ENCODE measurements at regions not wholly inside any gene's neighbourhood (a gene's known extent, or its start where the extent isn't known, plus 50 kb on each side); places are given as distances from the start of the nearest gene placed in this dataset.

DNA sequence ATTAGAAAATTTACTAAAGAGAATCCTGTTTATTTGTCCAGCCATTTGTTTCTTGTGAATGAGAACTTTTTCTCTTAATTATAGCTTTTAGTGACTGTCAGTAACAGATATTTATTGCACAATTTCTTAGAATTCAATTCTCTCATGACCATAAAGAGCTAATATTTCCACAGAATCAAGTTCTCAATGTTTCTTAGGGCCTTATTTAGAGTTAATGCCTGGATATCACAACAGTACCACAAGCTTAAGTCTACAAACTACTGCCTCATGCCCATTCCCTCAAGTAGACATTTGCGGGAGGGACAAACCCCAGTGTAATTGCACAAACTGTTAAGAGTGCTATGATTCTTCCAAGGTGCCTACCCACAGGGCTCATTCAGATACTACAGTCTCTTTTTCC lies 199.7 kb upstream of the POU2AF2 start:
- H3K9ac ChIP-seq (ENCODE audit: low read depth, low read length, poor library complexity) = no peak overlapping the region
- no peak overlapping the region for H3K4me3 ChIP-seq (ENCODE audit: low read length in 2 of 2)
- H3K4me2 ChIP-seq (ENCODE audit: insufficient read depth, low read length, poor library complexity, severe bottlenecking) = no peak overlapping the region
- H4K8ac ChIP-seq (ENCODE audit: low read depth, low read length) = no peak overlapping the region
- H4K91ac ChIP-seq (ENCODE audit: low read depth, low read length, poor library complexity) = no peak overlapping the region
- H3K27me3 ChIP-seq (ENCODE audit: control insufficient read depth in 3 of 3, insufficient read depth in 3 of 3, low read depth in 1 of 3, low read length in 3 of 3) = no peaks in the 10 kb centered on the region
- no CpG with 5 or more reads among the region's 1 CpG for WGBS, 2 donors (ENCODE audit: extremely low coverage in 2 of 2, insufficient read length in 2 of 2, insufficient replicate concordance in 1 of 2)
- H3K4me1 ChIP-seq (ENCODE audit: control insufficient read depth in 2 of 2, insufficient read depth in 1 of 2, low read depth in 1 of 2, low read length in 2 of 2) = peaks cover 0 to 2% of the 10 kb centered on the region in 2 donors
- H3K23ac ChIP-seq (ENCODE audit: low read depth, low read length, poor library complexity) = no peak overlapping the region
- no peak overlapping the region for H3K18ac ChIP-seq (ENCODE audit: low read length)
- H2BK15ac ChIP-seq (ENCODE audit: low read length) = no peak overlapping the region
- H3K27ac ChIP-seq (replicated peaks; ENCODE audit: low read length) = no peak overlapping the region
- no peak overlapping the region for H2AFZ ChIP-seq (ENCODE audit: low read length)
- no peaks in the 10 kb centered on the region for H3K79me1 ChIP-seq (ENCODE audit: low read depth, low read length)
- H2AK5ac ChIP-seq (ENCODE audit: low read depth, low read length) = no peak overlapping the region
- H3K14ac ChIP-seq (ENCODE audit: low read length) = no peak overlapping the region
- H2BK12ac ChIP-seq (ENCODE audit: low read length) = no peak overlapping the region
- no peak overlapping the region for H2BK5ac ChIP-seq (ENCODE audit: low read length)
- no peak for DNase-seq (ENCODE audit: low spot score)
- no peaks in the 10 kb centered on the region for H3K9me3 ChIP-seq (replicated peaks in 1 of 2; ENCODE audit: control insufficient read depth in 2 of 2, insufficient read depth in 1 of 2, low read depth in 1 of 2, low read length in 2 of 2)
- no peak overlapping the region for H3K4ac ChIP-seq (ENCODE audit: low read length)
- no peak overlapping the region for H2BK120ac ChIP-seq (ENCODE audit: low read depth, low read length)
- no peaks in the 10 kb centered on the region for H3K36me3 ChIP-seq (replicated peaks in 1 of 2; ENCODE audit: control insufficient read depth in 2 of 2, insufficient read depth in 2 of 2, low read length in 2 of 2)

DNA sequence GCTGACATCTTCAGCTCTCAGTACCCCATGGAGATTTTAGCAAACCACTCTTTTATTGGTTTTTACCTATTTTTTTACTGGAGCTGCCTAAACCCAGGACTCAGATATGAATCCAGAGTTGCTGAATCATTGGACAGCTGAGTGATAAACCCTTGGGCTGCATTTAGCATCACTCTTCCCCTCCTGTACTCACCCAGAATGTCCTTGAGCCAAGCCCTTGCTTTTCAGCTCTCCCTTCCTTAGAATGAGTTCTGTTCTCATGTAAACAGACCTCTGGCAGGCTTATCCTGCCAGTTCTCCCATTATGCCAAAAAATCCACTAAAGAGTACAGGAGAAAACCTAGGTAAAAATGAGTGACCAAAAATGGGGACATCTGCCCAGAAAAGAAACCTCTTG lies 200.1 kb upstream of the POU2AF2 start:
- Histone ChIP-seq H4K91ac (ENCODE audit: low read depth, low read length, poor library complexity) (no peak overlapping the region), H3K23ac (ENCODE audit: low read depth, low read length, poor library complexity) (no peak overlapping the region), H3K27ac (replicated peaks; ENCODE audit: low read length) (no peak overlapping the region), H3K4me2 (ENCODE audit: insufficient read depth, low read length, poor library complexity, severe bottlenecking) (no peak overlapping the region), H3K4me3 (ENCODE audit: low read length in 2 of 2) (no peak overlapping the region), H2BK120ac (ENCODE audit: low read depth, low read length) (no peak overlapping the region), H4K8ac (ENCODE audit: low read depth, low read length) (no peak overlapping the region), H3K27me3 (ENCODE audit: control insufficient read depth in 3 of 3, insufficient read depth in 3 of 3, low read depth in 1 of 3, low read length in 3 of 3) (no peaks in the 10 kb centered on the region), H2BK15ac (ENCODE audit: low read length) (no peak overlapping the region), H3K4me1 (ENCODE audit: control insufficient read depth in 2 of 2, insufficient read depth in 1 of 2, low read depth in 1 of 2, low read length in 2 of 2) (peaks cover 0 to 2% of the 10 kb centered on the region in 2 donors), H3K9me3 (replicated peaks in 1 of 2; ENCODE audit: control insufficient read depth in 2 of 2, insufficient read depth in 1 of 2, low read depth in 1 of 2, low read length in 2 of 2) (no peaks in the 10 kb centered on the region), H3K4ac (ENCODE audit: low read length) (no peak overlapping the region), H3K9ac (ENCODE audit: low read depth, low read length, poor library complexity) (no peak overlapping the region), H2BK12ac (ENCODE audit: low read length) (no peak overlapping the region), H2BK5ac (ENCODE audit: low read length) (no peak overlapping the region), H3K79me1 (ENCODE audit: low read depth, low read length) (no peaks in the 10 kb centered on the region), H3K18ac (ENCODE audit: low read length) (no peak overlapping the region), H2AFZ (ENCODE audit: low read length) (no peak overlapping the region), H3K14ac (ENCODE audit: low read length) (no peak overlapping the region), H3K36me3 (replicated peaks in 1 of 2; ENCODE audit: control insufficient read depth in 2 of 2, insufficient read depth in 2 of 2, low read length in 2 of 2) (no peaks in the 10 kb centered on the region), H2AK5ac (ENCODE audit: low read depth, low read length) (no peak overlapping the region)
- no peak for DNase-seq (ENCODE audit: low spot score)

DNA sequence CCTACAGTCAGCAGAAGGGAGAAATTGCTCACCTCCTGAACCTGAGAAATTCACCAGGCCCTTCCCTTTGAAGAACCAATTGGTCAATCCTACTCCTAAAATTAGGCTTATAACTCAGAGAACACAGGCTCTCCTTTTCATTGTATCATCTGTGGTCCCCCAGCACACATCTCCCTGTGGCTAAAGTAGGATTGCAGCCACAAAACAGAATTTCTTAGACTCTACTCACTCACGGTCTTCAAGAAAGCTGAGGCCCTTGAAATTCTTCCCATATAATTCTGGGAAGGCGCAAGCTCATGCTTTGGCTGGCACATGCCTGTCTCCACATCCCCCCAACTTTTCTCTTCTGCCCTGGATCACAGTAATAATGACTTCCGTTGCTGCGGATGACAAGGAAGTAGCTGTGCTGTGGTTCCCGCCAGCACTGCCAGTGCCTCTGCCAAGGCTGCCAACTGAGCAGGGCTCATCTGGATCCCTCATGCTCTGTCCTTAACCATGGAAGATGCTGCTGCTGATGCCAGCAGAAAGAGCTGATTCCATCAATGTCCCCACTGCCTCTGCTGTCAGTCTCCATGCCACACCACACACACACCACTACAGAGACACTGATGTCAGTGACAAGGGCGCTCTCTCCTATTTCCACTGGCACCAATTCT lies 200.6 kb upstream of the POU2AF2 start:
- Histone ChIP-seq H3K79me1 (ENCODE audit: low read depth, low read length) (no peaks in the 10 kb centered on the region), H2AK5ac (ENCODE audit: low read depth, low read length) (no peak overlapping the region), H2AFZ (ENCODE audit: low read length) (no peak overlapping the region), H2BK12ac (ENCODE audit: low read length) (no peak overlapping the region), H3K4me1 (ENCODE audit: control insufficient read depth in 2 of 2, insufficient read depth in 1 of 2, low read depth in 1 of 2, low read length in 2 of 2) (peaks cover 0 to 2% of the 10 kb centered on the region in 2 donors), H3K23ac (ENCODE audit: low read depth, low read length, poor library complexity) (no peak overlapping the region), H2BK15ac (ENCODE audit: low read length) (no peak overlapping the region), H3K36me3 (replicated peaks in 1 of 2; ENCODE audit: control insufficient read depth in 2 of 2, insufficient read depth in 2 of 2, low read length in 2 of 2) (no peaks in the 10 kb centered on the region), H3K4me3 (ENCODE audit: low read length in 2 of 2) (peak overlapping the region in 1 of 2 donors; percentile 32), H3K4ac (ENCODE audit: low read length) (no peak overlapping the region), H3K18ac (ENCODE audit: low read length) (no peak overlapping the region), H2BK5ac (ENCODE audit: low read length) (no peak overlapping the region), H3K27me3 (ENCODE audit: control insufficient read depth in 3 of 3, insufficient read depth in 3 of 3, low read depth in 1 of 3, low read length in 3 of 3) (no peaks in the 10 kb centered on the region), H3K9ac (ENCODE audit: low read depth, low read length, poor library complexity) (peak overlapping the region; percentile 70), H4K8ac (ENCODE audit: low read depth, low read length) (no peak overlapping the region), H3K4me2 (ENCODE audit: insufficient read depth, low read length, poor library complexity, severe bottlenecking) (no peak overlapping the region), H3K14ac (ENCODE audit: low read length) (no peak overlapping the region), H4K91ac (ENCODE audit: low read depth, low read length, poor library complexity) (no peak overlapping the region), H3K9me3 (replicated peaks in 1 of 2; ENCODE audit: control insufficient read depth in 2 of 2, insufficient read depth in 1 of 2, low read depth in 1 of 2, low read length in 2 of 2) (no peaks in the 10 kb centered on the region), H3K27ac (replicated peaks; ENCODE audit: low read length) (no peak overlapping the region), H2BK120ac (ENCODE audit: low read depth, low read length) (no peak overlapping the region)
- no CpG with 5 or more reads among the region's 6 CpGs for WGBS, 2 donors (ENCODE audit: extremely low coverage in 2 of 2, insufficient read length in 2 of 2, insufficient replicate concordance in 1 of 2)
- no peak for DNase-seq (ENCODE audit: low spot score)

DNA sequence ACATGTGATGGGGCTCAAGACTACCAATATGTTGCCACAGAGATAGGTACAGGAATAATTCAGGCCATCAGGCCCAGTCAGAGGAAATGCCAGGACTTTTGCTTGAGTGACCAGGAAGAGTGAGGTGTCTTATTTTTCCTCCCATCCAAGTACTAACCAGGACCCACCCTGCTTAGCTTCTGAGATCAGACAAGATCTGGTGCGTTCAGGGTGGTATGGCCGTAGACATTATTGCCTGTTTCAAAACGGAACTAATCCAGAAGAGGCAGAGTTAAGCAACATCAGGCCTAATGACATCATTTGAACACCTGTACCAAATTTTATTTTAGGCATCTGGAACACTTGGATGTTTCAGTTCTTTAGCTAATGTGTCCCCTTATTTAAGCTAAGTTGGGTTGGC lies 205.5 kb upstream of the POU2AF2 start:
- Histone ChIP-seq H3K27me3 (ENCODE audit: control insufficient read depth in 3 of 3, insufficient read depth in 3 of 3, low read depth in 1 of 3, low read length in 3 of 3) (no peaks in the 10 kb centered on the region), H2BK12ac (ENCODE audit: low read length) (no peak overlapping the region), H2BK120ac (ENCODE audit: low read depth, low read length) (no peak overlapping the region), H2AFZ (ENCODE audit: low read length) (no peak overlapping the region), H3K27ac (replicated peaks; ENCODE audit: low read length) (no peak overlapping the region), H3K79me1 (ENCODE audit: low read depth, low read length) (no peaks in the 10 kb centered on the region), H3K9me3 (replicated peaks in 1 of 2; ENCODE audit: control insufficient read depth in 2 of 2, insufficient read depth in 1 of 2, low read depth in 1 of 2, low read length in 2 of 2) (no peaks in the 10 kb centered on the region), H3K18ac (ENCODE audit: low read length) (no peak overlapping the region), H3K4me3 (ENCODE audit: low read length in 2 of 2) (no peak overlapping the region), H4K8ac (ENCODE audit: low read depth, low read length) (no peak overlapping the region), H3K14ac (ENCODE audit: low read length) (no peak overlapping the region), H4K91ac (ENCODE audit: low read depth, low read length, poor library complexity) (no peak overlapping the region), H3K4me1 (ENCODE audit: control insufficient read depth in 2 of 2, insufficient read depth in 1 of 2, low read depth in 1 of 2, low read length in 2 of 2) (no peaks in the 10 kb centered on the region), H3K23ac (ENCODE audit: low read depth, low read length, poor library complexity) (no peak overlapping the region), H3K4me2 (ENCODE audit: insufficient read depth, low read length, poor library complexity, severe bottlenecking) (no peak overlapping the region), H3K4ac (ENCODE audit: low read length) (no peak overlapping the region), H2AK5ac (ENCODE audit: low read depth, low read length) (no peak overlapping the region), H2BK5ac (ENCODE audit: low read length) (no peak overlapping the region), H3K36me3 (replicated peaks in 1 of 2; ENCODE audit: control insufficient read depth in 2 of 2, insufficient read depth in 2 of 2, low read length in 2 of 2) (no peaks in the 10 kb centered on the region), H3K9ac (ENCODE audit: low read depth, low read length, poor library complexity) (no peak overlapping the region), H2BK15ac (ENCODE audit: low read length) (no peak overlapping the region)
- WGBS, 2 donors (ENCODE audit: extremely low coverage in 2 of 2, insufficient read length in 2 of 2, insufficient replicate concordance in 1 of 2) = no CpG with 5 or more reads among the region's 3 CpGs
- no peak for DNase-seq (ENCODE audit: low spot score)

Measured in neuronal stem cell (in vitro differentiated cells).